DND-41 (cell line): ENCODE measurements at regions not wholly inside any gene's neighbourhood (a gene's known extent, or its start where the extent isn't known, plus 50 kb on each side); places are given as distances from the start of the nearest gene placed in this dataset.

ENCODE experiments used
- ATAC-seq: fragments of 200-7000 bp; cut with Tn5 transposase; 3 replicates; pipeline ENCODE4 v1.9.1; 2021; ENCODE audit warnings: low read depth; ENCODE audit not compliant: insufficient read depth
- DNase-seq: peaks from one replicate; pipeline ENCODE4 v3.0.0-alpha.2; 2020
- H2AFZ ChIP-seq: 2 replicates; pipeline ENCODE4 v1.6.0; 2012; ENCODE audit warnings: low read depth, low read length
- H3K27ac ChIP-seq: 2 replicates; pipeline ENCODE4 v1.5.1; 2012; ENCODE audit warnings: low read length, inconsistent platforms
- H3K27me3 ChIP-seq: fragments of 200-600 bp; sonication (generic); 2 replicates; pipeline ENCODE4 v1.6.0; 2012; ENCODE audit warnings: low read length, mild to moderate bottlenecking, inconsistent platforms; ENCODE audit not compliant: insufficient read depth, poor library complexity
- H3K36me3 ChIP-seq: 2 replicates; pipeline ENCODE4 v1.5.1; 2012; ENCODE audit warnings: low read length, inconsistent platforms; ENCODE audit not compliant: insufficient read depth
- H3K4me1 ChIP-seq: 2 replicates; pipeline ENCODE4 v1.5.1; 2012; ENCODE audit warnings: mild to moderate bottlenecking, low read length; ENCODE audit not compliant: insufficient read depth
- H3K4me2 ChIP-seq: 2 replicates; pipeline ENCODE4 v1.6.0; 2012; ENCODE audit warnings: mild to moderate bottlenecking, moderate library complexity, low read length, inconsistent platforms; ENCODE audit not compliant: insufficient read depth
- H3K4me3 ChIP-seq, 2 experiments: fragments of 200-600 bp in 1 of 2; shearing (Covaris generic) in 1 of 2; 2 replicates each; pipeline ENCODE4 v1.5.1; 2012 to 2016; ENCODE audit warnings: inconsistent platforms in 2 of 2, low read length in 2 of 2, mild to moderate bottlenecking in 2 of 2, low read depth in 1 of 2, moderate library complexity in 1 of 2
- H3K79me2 ChIP-seq: 2 replicates; pipeline ENCODE4 v1.6.0; 2012; ENCODE audit warnings: low read length, inconsistent platforms; ENCODE audit not compliant: insufficient read depth
- H3K9ac ChIP-seq: 2 replicates; pipeline ENCODE4 v1.6.0; 2012; ENCODE audit warnings: low read depth, mild to moderate bottlenecking, inconsistent platforms, low read length, moderate library complexity
- H3K9me3 ChIP-seq: 2 replicates; pipeline ENCODE4 v1.5.1; 2012; ENCODE audit warnings: low read length, moderate library complexity, mild to moderate bottlenecking, inconsistent platforms; ENCODE audit not compliant: insufficient read depth, severe bottlenecking
- H4K20me1 ChIP-seq: 2 replicates; pipeline ENCODE4 v1.6.0; 2012; ENCODE audit warnings: low read length; ENCODE audit not compliant: insufficient read depth
- CTCF ChIP-seq: IDR thresholded peaks from 2 replicates; pipeline ENCODE4 v1.5.1; 2012; ENCODE audit warnings: borderline replicate concordance, low read length, moderate library complexity, mild to moderate bottlenecking; ENCODE audit not compliant: poor library complexity, severe bottlenecking; ENCODE audit errors: extremely low read depth
- EZH2 ChIP-seq: IDR thresholded peaks from 3 replicates; pipeline ENCODE4 v1.6.1; 2012; ENCODE audit warnings: borderline replicate concordance, low read depth, mild to moderate bottlenecking, moderate library complexity, low read length, inconsistent platforms; ENCODE audit not compliant: severe bottlenecking

GRCh38 chr2:121832412-121833357 lies 77.2 kb downstream of the TSN start:
- no peaks in the 10 kb centered on the region for H3K36me3 ChIP-seq
- no peaks in the 10 kb centered on the region for H3K9me3 ChIP-seq
- no peak overlapping the region for H2AFZ ChIP-seq
- no peaks in the 10 kb centered on the region for H3K4me1 ChIP-seq
- no peak overlapping the region for H3K27ac ChIP-seq
- no peaks in the 10 kb centered on the region for H3K79me2 ChIP-seq
- peaks cover 8% of the 10 kb centered on the region for H3K27me3 ChIP-seq
- H3K4me3 ChIP-seq: no peak overlapping the region
- H4K20me1 ChIP-seq: no peaks in the 10 kb centered on the region
- H3K4me2 ChIP-seq: no peak overlapping the region
- no peak for TF ChIP-seq EZH2
- TF ChIP-seq CTCF: no peak
- ATAC-seq (no peak), DNase-seq (no peak)
- no peak overlapping the region for H3K9ac ChIP-seq

- Histone ChIP-seq H3K27ac (no peak overlapping the region), H3K9me3 (no peaks in the 10 kb centered on the region), H3K9ac (no peak overlapping the region), H3K27me3 (peaks cover 8% of the 10 kb centered on the region), H3K4me1 (no peaks in the 10 kb centered on the region), H3K4me2 (no peak overlapping the region), H3K36me3 (no peaks in the 10 kb centered on the region), H3K4me3 (no peak overlapping the region), H4K20me1 (no peaks in the 10 kb centered on the region), H2AFZ (no peak overlapping the region), H3K79me2 (no peaks in the 10 kb centered on the region)
- TF ChIP-seq EZH2 (no peak), CTCF (no peak)
- DNase-seq (no peak), ATAC-seq (no peak)
Observed at GRCh38 chr2:121833358-121833723, 77.9 kb downstream of the TSN start.

GRCh38 chr2:121836611-121837010 lies 81.2 kb downstream of the TSN start:
- peaks cover 8% of the 10 kb centered on the region for H3K27me3 ChIP-seq
- TF ChIP-seq EZH2 (no peak), CTCF (no peak)
- no peak overlapping the region for H3K9ac ChIP-seq
- no peaks in the 10 kb centered on the region for H4K20me1 ChIP-seq
- no peak for ATAC-seq
- no peaks in the 10 kb centered on the region for H3K36me3 ChIP-seq
- no peak overlapping the region for H3K4me2 ChIP-seq
- no peaks in the 10 kb centered on the region for H3K79me2 ChIP-seq
- H3K9me3 ChIP-seq: no peaks in the 10 kb centered on the region
- H3K4me1 ChIP-seq: no peaks in the 10 kb centered on the region
- DNase-seq: no peak
- no peak overlapping the region for H3K27ac ChIP-seq
- H2AFZ ChIP-seq: no peak overlapping the region
- no peak overlapping the region for H3K4me3 ChIP-seq
